Ectodermal cell (in vitro differentiated cells): ENCODE measurements at regions not wholly inside any gene's neighbourhood (a gene's known extent, or its start where the extent isn't known, plus 50 kb on each side); places are given as distances from the start of the nearest gene placed in this dataset.
"Not testable (repeated sequence)": the region's sequence is repeated elsewhere in the genome, so short reads cannot be mapped to it uniquely, and the experiment has no call there.

ENCODE experiments used
- H3K27ac ChIP-seq: 2 replicates; pipeline ENCODE4 v1.7.0; 2013; ENCODE audit warnings: mild to moderate bottlenecking, low read depth, low read length; ENCODE audit not compliant: insufficient read depth, poor library complexity, severe bottlenecking
- H3K27me3 ChIP-seq: 2 replicates; pipeline ENCODE4 v1.7.0; 2013; ENCODE audit warnings: mild to moderate bottlenecking, low read length; ENCODE audit not compliant: insufficient read depth, control insufficient read depth, poor library complexity, severe bottlenecking
- H3K36me3 ChIP-seq: one replicate; pipeline ENCODE4 v1.7.0; 2013; ENCODE audit warnings: low read length; ENCODE audit not compliant: control insufficient read depth, insufficient read depth
- H3K4me1 ChIP-seq: one replicate; pipeline ENCODE4 v1.7.0; 2013; ENCODE audit warnings: low read length; ENCODE audit not compliant: control insufficient read depth, insufficient read depth
- H3K4me3 ChIP-seq: 2 replicates; pipeline ENCODE4 v1.7.0; 2013; ENCODE audit warnings: low read depth, low read length, control low read depth; ENCODE audit not compliant: insufficient read depth
- H3K9me3 ChIP-seq: 2 replicates; pipeline ENCODE4 v1.7.0; 2013; ENCODE audit warnings: mild to moderate bottlenecking, low read length, moderate library complexity; ENCODE audit not compliant: control insufficient read depth
- WGBS, 2 experiments: methylation state at CpG; one replicate each; pipeline ENCODE4 v1.1.7; 2013; ENCODE audit warnings: missing lambda C conversion rate in 2 of 2; 5-methylcytosine and 5-hydroxymethylcytosine counted together

- not testable (repeated sequence) for H3K9me3 ChIP-seq, H3K27me3 ChIP-seq, H3K36me3 ChIP-seq, H3K4me1 ChIP-seq, H3K4me3 ChIP-seq, H3K27ac ChIP-seq
- whole genome bisulfite sequencing, 2 experiments = 92 to 94% methylated on average over 2 of the region's 2 CpGs
Measured at GRCh38 chrX:143318857-143319256, 198.4 kb downstream of the SPANXN3 start.

GRCh38 chrX:143306991-143307937 lies 210.0 kb downstream of the SPANXN3 start:
- no peaks in the 10 kb centered on the region for H3K27me3 ChIP-seq
- no peaks in the 10 kb centered on the region for H3K4me1 ChIP-seq
- no peaks in the 10 kb centered on the region for H3K36me3 ChIP-seq
- no peak overlapping the region for H3K27ac ChIP-seq
- H3K4me3 ChIP-seq = no peak overlapping the region
- H3K9me3 ChIP-seq = no peaks in the 10 kb centered on the region
- WGBS, 2 experiments = 81 to 88% methylated on average over 9 of the region's 9 CpGs

GRCh38 chrX:143304518-143304917 lies 212.8 kb downstream of the SPANXN3 start:
- no peaks in the 10 kb centered on the region for H3K9me3 ChIP-seq
- H3K27me3 ChIP-seq = no peaks in the 10 kb centered on the region
- no peaks in the 10 kb centered on the region for H3K4me1 ChIP-seq
- 91 to 92% methylated on average over 2 of the region's 2 CpGs for WGBS, 2 experiments
- H3K27ac ChIP-seq = no peak overlapping the region
- H3K36me3 ChIP-seq = no peaks in the 10 kb centered on the region
- H3K4me3 ChIP-seq = no peak overlapping the region

GRCh38 chrX:143304025-143304424 lies 213.2 kb downstream of the SPANXN3 start:
- H3K4me1 ChIP-seq = no peaks in the 10 kb centered on the region
- H3K36me3 ChIP-seq = no peaks in the 10 kb centered on the region
- H3K27me3 ChIP-seq = no peaks in the 10 kb centered on the region
- no peak overlapping the region for H3K27ac ChIP-seq
- no peaks in the 10 kb centered on the region for H3K9me3 ChIP-seq
- 93 to 100% methylated on average over 2 of the region's 2 CpGs for WGBS, 2 experiments
- no peak overlapping the region for H3K4me3 ChIP-seq

GRCh38 chrX:143298663-143299241 lies 218.5 kb downstream of the SPANXN3 start:
- Histone ChIP-seq H3K4me1 (peaks cover 3% of the 10 kb centered on the region), H3K27ac (no peak overlapping the region), H3K4me3 (no peak overlapping the region), H3K36me3 (no peaks in the 10 kb centered on the region), H3K27me3 (no peaks in the 10 kb centered on the region), H3K9me3 (no peaks in the 10 kb centered on the region)
- WGBS, 2 experiments = 89 to 95% methylated on average over 3 of the region's 3 CpGs

GRCh38 chrX:143296521-143296920 lies 220.8 kb downstream of the SPANXN3 start:
- Histone ChIP-seq H3K36me3 (no peaks in the 10 kb centered on the region), H3K27me3 (no peaks in the 10 kb centered on the region), H3K27ac (peak overlapping the region; percentile 26), H3K4me1 (peaks cover 3% of the 10 kb centered on the region), H3K4me3 (no peak overlapping the region), H3K9me3 (no peaks in the 10 kb centered on the region)
- 31 to 43% methylated on average over 1 of the region's 1 CpG for WGBS, 2 experiments

- Histone ChIP-seq H3K9me3 (no peaks in the 10 kb centered on the region), H3K27ac (no peak overlapping the region), H3K4me3 (no peak overlapping the region), H3K4me1 (no peaks in the 10 kb centered on the region), H3K36me3 (no peaks in the 10 kb centered on the region), H3K27me3 (no peaks in the 10 kb centered on the region)
- WGBS, 2 experiments = 0 to 50% methylated on average over 1 to 2 of the region's 2 CpGs
Measured at GRCh38 chrX:143287236-143287635, 230.0 kb downstream of the SPANXN3 start.

- H3K27ac ChIP-seq = no peak overlapping the region
- no peaks in the 10 kb centered on the region for H3K4me1 ChIP-seq
- H3K9me3 ChIP-seq = no peaks in the 10 kb centered on the region
- H3K36me3 ChIP-seq = no peaks in the 10 kb centered on the region
- H3K4me3 ChIP-seq = no peak overlapping the region
- H3K27me3 ChIP-seq = no peaks in the 10 kb centered on the region
- 75 to 78% methylated on average over 6 of the region's 6 CpGs for WGBS, 2 experiments
Measured at GRCh38 chrX:143270317-143270716, 244.6 kb downstream of the SPANXN4 start.

- H3K36me3 ChIP-seq, H3K27me3 ChIP-seq, H3K9me3 ChIP-seq, H3K4me1 ChIP-seq, H3K27ac ChIP-seq, H3K4me3 ChIP-seq: not testable (repeated sequence)
- WGBS, 2 experiments = 100% methylated on average over 2 of the region's 2 CpGs
Measured at GRCh38 chrX:143244593-143244992, 218.9 kb downstream of the SPANXN4 start.

GRCh38 chrX:143240658-143241057 lies 214.9 kb downstream of the SPANXN4 start:
- no peaks in the 10 kb centered on the region for H3K4me1 ChIP-seq
- WGBS, 2 experiments = 100% methylated on average over 1 of the region's 1 CpG; no CpG with 5 or more reads in 1 of the 2 experiments

More at GRCh38 chrX:143240658-143241057, 214.9 kb downstream of the SPANXN4 start:
- H3K27me3 ChIP-seq = no peaks in the 10 kb centered on the region
- no peaks in the 10 kb centered on the region for H3K9me3 ChIP-seq
- H3K27ac ChIP-seq = no peak overlapping the region
- H3K4me3 ChIP-seq = no peak overlapping the region
- no peaks in the 10 kb centered on the region for H3K36me3 ChIP-seq
